ENCODE measurements at regions not wholly inside any gene's neighbourhood (a gene's known extent, or its start where the extent isn't known, plus 50 kb on each side); places are given as distances from the start of the nearest gene placed in this dataset.

DNA sequence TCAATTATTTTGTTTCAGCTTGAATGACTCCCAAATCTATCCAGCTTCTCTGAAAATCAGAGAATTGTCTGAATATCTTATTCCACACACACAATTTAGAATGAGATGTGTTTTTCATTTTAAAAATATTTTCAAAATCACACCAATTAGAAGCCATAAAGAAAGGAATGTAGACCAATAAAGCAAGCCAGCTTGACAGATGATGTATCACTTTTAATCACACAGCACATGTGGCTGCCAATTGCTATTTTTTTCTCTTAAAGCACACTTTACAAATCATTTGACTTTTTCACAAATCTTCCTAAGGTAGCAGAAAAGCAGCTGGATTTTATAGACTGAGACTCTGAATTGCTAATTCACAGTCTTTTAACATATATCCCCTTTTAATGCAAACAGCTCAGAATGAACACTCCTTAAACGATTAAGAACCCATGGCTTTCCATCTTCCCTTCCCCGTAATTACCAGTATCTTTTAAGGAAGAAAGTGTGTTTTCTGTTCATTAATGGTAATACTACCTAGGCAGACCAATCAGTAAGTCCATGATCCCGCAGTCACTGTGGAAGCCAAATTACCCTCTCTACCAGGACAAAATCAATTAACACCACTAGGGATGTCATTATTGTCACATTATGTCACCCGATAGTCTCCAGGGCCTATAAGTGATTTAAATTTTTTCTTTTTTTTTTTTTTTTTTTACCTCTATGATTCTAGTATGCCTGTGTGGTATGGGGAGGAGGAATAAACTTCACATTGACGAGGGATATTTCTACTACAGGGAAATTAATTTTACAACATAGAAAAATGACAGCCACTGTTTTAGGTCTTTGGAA is 250.0 kb upstream of the VEPH1 start:
- TF ChIP-seq, protein P1, sequence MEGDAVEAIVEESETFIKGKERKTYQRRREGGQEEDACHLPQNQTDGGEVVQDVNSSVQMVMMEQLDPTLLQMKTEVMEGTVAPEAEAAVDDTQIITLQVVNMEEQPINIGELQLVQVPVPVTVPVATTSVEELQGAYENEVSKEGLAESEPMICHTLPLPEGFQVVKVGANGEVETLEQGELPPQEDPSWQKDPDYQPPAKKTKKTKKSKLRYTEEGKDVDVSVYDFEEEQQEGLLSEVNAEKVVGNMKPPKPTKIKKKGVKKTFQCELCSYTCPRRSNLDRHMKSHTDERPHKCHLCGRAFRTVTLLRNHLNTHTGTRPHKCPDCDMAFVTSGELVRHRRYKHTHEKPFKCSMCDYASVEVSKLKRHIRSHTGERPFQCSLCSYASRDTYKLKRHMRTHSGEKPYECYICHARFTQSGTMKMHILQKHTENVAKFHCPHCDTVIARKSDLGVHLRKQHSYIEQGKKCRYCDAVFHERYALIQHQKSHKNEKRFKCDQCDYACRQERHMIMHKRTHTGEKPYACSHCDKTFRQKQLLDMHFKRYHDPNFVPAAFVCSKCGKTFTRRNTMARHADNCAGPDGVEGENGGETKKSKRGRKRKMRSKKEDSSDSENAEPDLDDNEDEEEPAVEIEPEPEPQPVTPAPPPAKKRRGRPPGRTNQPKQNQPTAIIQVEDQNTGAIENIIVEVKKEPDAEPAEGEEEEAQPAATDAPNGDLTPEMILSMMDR (IDR thresholded peaks at IDR 0.05): no peak
- TF ChIP-seq POLR2A (IDR thresholded peaks at IDR 0.05): no peak
